T-helper 1 cell (primary cell): ENCODE measurements at regions not wholly inside any gene's neighbourhood (a gene's known extent, or its start where the extent isn't known, plus 50 kb on each side); places are given as distances from the start of the nearest gene placed in this dataset.
"Not testable (repeated sequence)": the region's sequence is repeated elsewhere in the genome, so short reads cannot be mapped to it uniquely, and the experiment has no call there.

Source experiments
- DNase-seq, 5 donors: peaks; one replicate each; pipeline ENCODE4 v3.0.0-alpha.2; 2012 to 2020

- DNase-seq, result no peak
These were observed 745.2 kb downstream of the PCDH17 start for GRCh38 chr13:58376775-58377174.

- no peak for DNase-seq
These were observed 747.7 kb downstream of the PCDH17 start for GRCh38 chr13:58379221-58379620.

- DNase-seq, result not testable (repeated sequence)
These were observed 753.8 kb downstream of the PCDH17 start for GRCh38 chr13:58385336-58385735.

- no peak for DNase-seq
These were observed 766.2 kb downstream of the PCDH17 start for GRCh38 chr13:58397596-58398387.

GRCh38 chr13:58399263-58399662 lies 767.7 kb downstream of the PCDH17 start:
- no peak for DNase-seq

GRCh38 chr13:58406545-58406944 lies 775.0 kb downstream of the PCDH17 start:
- no peak for DNase-seq

GRCh38 chr13:58429917-58430316 lies 798.4 kb downstream of the PCDH17 start:
- DNase-seq, result no peak

GRCh38 chr13:58434943-58435342 lies 803.4 kb downstream of the PCDH17 start:
- DNase-seq, result no peak

GRCh38 chr13:58437427-58437826 lies 805.9 kb downstream of the PCDH17 start:
- DNase-seq, result no peak

GRCh38 chr13:58446979-58447378 lies 815.4 kb downstream of the PCDH17 start:
- no peak for DNase-seq

- DNase-seq, result no peak
These were observed 820.6 kb downstream of the PCDH17 start for GRCh38 chr13:58452123-58452623.

GRCh38 chr13:58455094-58455493 lies 823.5 kb downstream of the PCDH17 start:
- DNase-seq, result no peak

GRCh38 chr13:58461217-58461616 lies 829.7 kb downstream of the PCDH17 start:
- no peak for DNase-seq

GRCh38 chr13:58463841-58464240 lies 832.3 kb downstream of the PCDH17 start:
- DNase-seq, result no peak

- DNase-seq, result no peak
These were observed 835.6 kb downstream of the PCDH17 start for GRCh38 chr13:58467176-58467575.

GRCh38 chr13:58472483-58472882 lies 840.9 kb downstream of the PCDH17 start:
- DNase-seq, result no peak

- DNase-seq, result no peak
These were observed 843.0 kb downstream of the PCDH17 start for GRCh38 chr13:58474581-58474980.

GRCh38 chr13:58476206-58476918 lies 844.8 kb downstream of the PCDH17 start:
- DNase-seq, result no peak

- DNase-seq, result no peak
These were observed 847.3 kb downstream of the PCDH17 start for GRCh38 chr13:58478858-58479257.

GRCh38 chr13:58480061-58480460 lies 848.5 kb downstream of the PCDH17 start:
- no peak for DNase-seq

GRCh38 chr13:58488251-58488650 lies 856.7 kb downstream of the PCDH17 start:
- DNase-seq, result no peak

GRCh38 chr13:58495668-58496067 lies 864.1 kb downstream of the PCDH17 start:
- DNase-seq, result no peak

GRCh38 chr13:58500938-58501337 lies 869.4 kb downstream of the PCDH17 start:
- DNase-seq, result no peak

GRCh38 chr13:58504202-58504700 lies 872.7 kb downstream of the PCDH17 start:
- DNase-seq, result not testable (repeated sequence)
